GM12875 (cell line): ENCODE measurements at regions not wholly inside any gene's neighbourhood (a gene's known extent, or its start where the extent isn't known, plus 50 kb on each side); places are given as distances from the start of the nearest gene placed in this dataset.
"Not testable (repeated sequence)": the region's sequence is repeated elsewhere in the genome, so short reads cannot be mapped to it uniquely, and the experiment has no call there.

Source experiments
- H3K4me3 ChIP-seq: one replicate; pipeline ENCODE4 v1.5.1; 2011; ENCODE audit warnings: low read depth, low read length, control low read depth
- CTCF ChIP-seq: IDR thresholded peaks from 2 replicates; pipeline ENCODE4 v1.5.1; 2011; ENCODE audit warnings: low read depth, mild to moderate bottlenecking, control low read depth, inconsistent platforms, low read length, moderate library complexity, borderline replicate concordance; ENCODE audit not compliant: insufficient read depth

- no peak overlapping the region for H3K4me3 ChIP-seq
- TF ChIP-seq CTCF: no peak
These were observed 695.9 kb upstream of the LRRTM4 start for GRCh38 chr2:78218066-78218465.

DNA sequence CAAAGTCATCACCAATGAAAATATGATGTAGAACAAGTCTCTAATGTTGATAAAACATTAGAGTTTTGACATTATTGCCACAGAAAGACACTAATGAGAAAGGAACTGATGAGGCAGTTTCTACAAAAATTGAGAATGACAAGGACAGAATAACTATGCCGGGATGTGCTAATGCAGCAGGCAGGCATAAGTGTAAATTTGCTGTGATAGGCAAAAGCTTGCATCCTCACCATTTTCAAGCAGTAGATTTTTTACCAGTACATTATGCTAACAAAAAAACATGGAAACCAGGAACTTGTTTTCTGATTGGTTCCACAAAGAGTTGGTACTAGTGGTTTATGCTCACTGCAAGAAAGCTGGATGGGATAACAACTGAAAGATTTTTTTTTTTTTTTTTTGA lies 715.5 kb upstream of the LRRTM4 start:
- H3K4me3 ChIP-seq: no peak overlapping the region
- TF ChIP-seq CTCF: no peak

GRCh38 chr2:78245394-78246135 lies 723.4 kb upstream of the LRRTM4 start:
- no peak for TF ChIP-seq CTCF
- H3K4me3 ChIP-seq: no peak overlapping the region

DNA sequence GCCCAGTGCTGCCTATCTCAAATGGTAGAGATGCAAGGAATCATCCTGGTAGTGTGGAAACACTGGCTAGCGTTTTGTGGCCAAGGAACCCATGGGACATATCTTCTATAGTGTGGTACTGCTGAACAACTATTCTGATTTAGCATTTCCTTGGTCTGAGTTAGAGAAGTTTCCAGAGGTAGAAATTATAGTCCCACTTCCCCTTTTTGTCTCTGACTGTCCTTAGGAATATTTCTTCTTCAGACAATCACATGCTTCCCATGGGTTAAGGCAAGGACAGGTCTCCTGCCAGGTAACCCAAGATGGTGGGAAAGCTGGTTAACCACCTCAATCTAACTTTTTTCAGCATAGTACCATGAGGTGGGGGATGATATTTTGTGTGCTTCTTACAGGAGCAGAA lies 729.5 kb upstream of the LRRTM4 start:
- TF ChIP-seq CTCF: no peak
- no peak overlapping the region for H3K4me3 ChIP-seq

DNA sequence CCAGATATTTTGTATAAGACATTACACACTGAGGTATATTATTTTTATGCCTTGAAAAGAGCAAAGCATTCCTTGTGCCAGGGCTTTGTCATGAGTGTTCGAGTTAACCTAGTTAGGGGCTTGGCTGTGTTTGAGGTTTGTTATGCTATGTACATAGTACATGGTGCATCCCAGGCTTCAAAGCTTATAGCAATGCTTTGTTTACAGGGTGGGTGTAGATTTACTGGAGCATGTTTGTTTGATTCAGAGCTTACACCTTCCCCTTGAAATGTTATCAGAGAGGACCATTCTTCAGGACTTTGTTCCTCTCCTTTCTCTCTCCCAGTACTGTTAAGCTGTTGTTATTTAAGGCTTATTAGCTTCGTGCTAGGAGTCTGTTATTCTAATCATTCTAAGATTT lies 738.7 kb upstream of the LRRTM4 start:
- no peak overlapping the region for H3K4me3 ChIP-seq
- no peak for TF ChIP-seq CTCF

- TF ChIP-seq CTCF: no peak
- H3K4me3 ChIP-seq: no peak overlapping the region
These were observed 739.3 kb upstream of the LRRTM4 start for GRCh38 chr2:78261454-78261853.

DNA sequence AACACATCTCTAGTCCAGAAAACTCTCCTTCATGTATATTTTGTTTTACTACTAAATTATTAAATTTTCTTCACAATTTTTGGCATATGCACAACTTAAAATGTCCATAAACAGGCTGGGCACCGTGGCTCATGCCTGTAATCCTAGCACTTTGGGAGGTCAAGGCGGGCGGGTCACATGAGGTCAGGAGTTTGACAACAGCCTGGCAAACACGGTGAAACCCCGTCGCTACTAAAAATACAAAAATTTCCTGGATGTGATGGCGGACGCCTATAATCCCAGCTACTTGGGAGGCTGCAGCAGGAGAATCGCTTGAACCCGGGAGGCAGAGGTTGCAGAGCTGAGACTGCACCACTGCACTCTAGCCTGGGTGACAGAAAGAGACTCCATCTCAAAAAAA lies 739.9 kb upstream of the LRRTM4 start:
- not testable (repeated sequence) for H3K4me3 ChIP-seq
